ENCODE measurements at regions not wholly inside any gene's neighbourhood (a gene's known extent, or its start where the extent isn't known, plus 50 kb on each side); places are given as distances from the start of the nearest gene placed in this dataset.

DNA sequence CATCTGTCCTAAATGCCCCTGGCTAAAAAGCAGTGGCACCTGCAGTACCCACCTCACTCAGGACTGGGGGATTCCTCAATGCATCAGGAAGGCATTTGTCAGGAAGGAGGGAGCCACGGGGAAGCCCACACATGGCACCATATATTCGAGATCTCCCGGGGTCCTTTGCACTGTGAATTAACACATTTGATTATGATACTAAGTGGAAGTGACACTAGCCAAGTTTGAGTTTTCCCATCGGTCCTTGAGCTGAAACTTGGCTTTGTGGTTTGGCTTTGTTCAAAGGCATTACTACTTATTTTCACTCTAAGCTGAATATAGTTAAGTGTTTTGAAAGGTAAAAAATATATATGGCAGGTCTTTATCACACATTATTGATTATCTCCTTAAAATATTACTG, 168.7 kb upstream of the MYO16 start:
- no peak overlapping the region for H3K4me2 ChIP-seq (ENCODE audit: low read length)
- no peak overlapping the region for H3K27ac ChIP-seq (ENCODE audit: low read depth, low read length)
- DNase-seq (ENCODE audit: low read depth, low spot score): no peak
- no peaks in the 10 kb centered on the region for H3K36me3 ChIP-seq (ENCODE audit: control insufficient read depth in 1 of 2, insufficient read depth in 2 of 2, low read length in 2 of 2)
- H3K9me2 ChIP-seq (ENCODE audit: insufficient read depth): no peaks in the 10 kb centered on the region
- no peaks in the 10 kb centered on the region for H3K4me1 ChIP-seq (ENCODE audit: control insufficient read depth in 1 of 2, insufficient read depth in 2 of 2, low read length in 2 of 2)
- ATAC-seq: no peak
- no peak overlapping the region for H3K4me3 ChIP-seq (replicated peaks in 1 of 2; ENCODE audit: low read depth in 1 of 2, low read length in 2 of 2)
- peaks cover 4% of the 10 kb centered on the region; the same call in 1 of the 2 replicates for H3K27me3 ChIP-seq (ENCODE audit: insufficient read depth, low read length)
- no peaks in the 10 kb centered on the region for H3K9me3 ChIP-seq (ENCODE audit: control insufficient read depth in 1 of 2, insufficient read depth in 1 of 2, low read depth in 1 of 2, low read length in 2 of 2)
- TF ChIP-seq YY1 (IDR thresholded peaks at IDR 0.05; ENCODE audit: extremely low read depth, insufficient replicate concordance, low read depth, low read length) (no peak), CBX3 (IDR thresholded peaks at IDR 0.05; ENCODE audit: low read depth) (no peak), RAD21 (IDR thresholded peaks at IDR 0.05; ENCODE audit: low read depth) (no peak), CEBPB (IDR thresholded peaks at IDR 0.05; ENCODE audit: low read depth) (no peak), JUND (IDR thresholded peaks at IDR 0.05) (no peak), SIN3A (IDR thresholded peaks at IDR 0.05; ENCODE audit: low read depth) (no peak), EGR1 (IDR thresholded peaks at IDR 0.05; ENCODE audit: low read depth) (no peak)
- TF ChIP-seq, protein P1, sequence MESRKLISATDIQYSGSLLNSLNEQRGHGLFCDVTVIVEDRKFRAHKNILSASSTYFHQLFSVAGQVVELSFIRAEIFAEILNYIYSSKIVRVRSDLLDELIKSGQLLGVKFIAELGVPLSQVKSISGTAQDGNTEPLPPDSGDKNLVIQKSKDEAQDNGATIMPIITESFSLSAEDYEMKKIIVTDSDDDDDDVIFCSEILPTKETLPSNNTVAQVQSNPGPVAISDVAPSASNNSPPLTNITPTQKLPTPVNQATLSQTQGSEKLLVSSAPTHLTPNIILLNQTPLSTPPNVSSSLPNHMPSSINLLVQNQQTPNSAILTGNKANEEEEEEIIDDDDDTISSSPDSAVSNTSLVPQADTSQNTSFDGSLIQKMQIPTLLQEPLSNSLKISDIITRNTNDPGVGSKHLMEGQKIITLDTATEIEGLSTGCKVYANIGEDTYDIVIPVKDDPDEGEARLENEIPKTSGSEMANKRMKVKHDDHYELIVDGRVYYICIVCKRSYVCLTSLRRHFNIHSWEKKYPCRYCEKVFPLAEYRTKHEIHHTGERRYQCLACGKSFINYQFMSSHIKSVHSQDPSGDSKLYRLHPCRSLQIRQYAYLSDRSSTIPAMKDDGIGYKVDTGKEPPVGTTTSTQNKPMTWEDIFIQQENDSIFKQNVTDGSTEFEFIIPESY (IDR thresholded peaks at IDR 0.05; ENCODE audit: extremely low read depth, insufficient replicate concordance, low read length): no peak
- TF ChIP-seq, protein P2, sequence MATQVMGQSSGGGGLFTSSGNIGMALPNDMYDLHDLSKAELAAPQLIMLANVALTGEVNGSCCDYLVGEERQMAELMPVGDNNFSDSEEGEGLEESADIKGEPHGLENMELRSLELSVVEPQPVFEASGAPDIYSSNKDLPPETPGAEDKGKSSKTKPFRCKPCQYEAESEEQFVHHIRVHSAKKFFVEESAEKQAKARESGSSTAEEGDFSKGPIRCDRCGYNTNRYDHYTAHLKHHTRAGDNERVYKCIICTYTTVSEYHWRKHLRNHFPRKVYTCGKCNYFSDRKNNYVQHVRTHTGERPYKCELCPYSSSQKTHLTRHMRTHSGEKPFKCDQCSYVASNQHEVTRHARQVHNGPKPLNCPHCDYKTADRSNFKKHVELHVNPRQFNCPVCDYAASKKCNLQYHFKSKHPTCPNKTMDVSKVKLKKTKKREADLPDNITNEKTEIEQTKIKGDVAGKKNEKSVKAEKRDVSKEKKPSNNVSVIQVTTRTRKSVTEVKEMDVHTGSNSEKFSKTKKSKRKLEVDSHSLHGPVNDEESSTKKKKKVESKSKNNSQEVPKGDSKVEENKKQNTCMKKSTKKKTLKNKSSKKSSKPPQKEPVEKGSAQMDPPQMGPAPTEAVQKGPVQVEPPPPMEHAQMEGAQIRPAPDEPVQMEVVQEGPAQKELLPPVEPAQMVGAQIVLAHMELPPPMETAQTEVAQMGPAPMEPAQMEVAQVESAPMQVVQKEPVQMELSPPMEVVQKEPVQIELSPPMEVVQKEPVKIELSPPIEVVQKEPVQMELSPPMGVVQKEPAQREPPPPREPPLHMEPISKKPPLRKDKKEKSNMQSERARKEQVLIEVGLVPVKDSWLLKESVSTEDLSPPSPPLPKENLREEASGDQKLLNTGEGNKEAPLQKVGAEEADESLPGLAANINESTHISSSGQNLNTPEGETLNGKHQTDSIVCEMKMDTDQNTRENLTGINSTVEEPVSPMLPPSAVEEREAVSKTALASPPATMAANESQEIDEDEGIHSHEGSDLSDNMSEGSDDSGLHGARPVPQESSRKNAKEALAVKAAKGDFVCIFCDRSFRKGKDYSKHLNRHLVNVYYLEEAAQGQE (IDR thresholded peaks at IDR 0.05; ENCODE audit: low read depth): no peak
- intact Hi-C loops (cut with micrococcal nuclease): no loop called here
- ChIA-PET CTCF (no interaction called here), RAD21 (ENCODE audit: low non-redundant PET in 1 of 2, low total read pairs in 2 of 2, uncharacterized antibody in 2 of 2, unreplicated experiment in 2 of 2) (no interaction called here), POLR2A (no interaction called here)
- H4K20me1 ChIP-seq (ENCODE audit: insufficient read depth): no peaks in the 10 kb centered on the region
- H3K79me2 ChIP-seq (ENCODE audit: insufficient read depth, low read length): no peaks in the 10 kb centered on the region
- no peak overlapping the region for H2AFZ ChIP-seq (ENCODE audit: low read depth, low read length, poor library complexity, severe bottlenecking)
- BruUV-seq (replicated peaks): no TSS peak
- no peak overlapping the region for H3K9ac ChIP-seq (ENCODE audit: low read length)

Measured in HCT116 (cell line).